H9 (cell line): ENCODE measurements at regions not wholly inside any gene's neighbourhood (a gene's known extent, or its start where the extent isn't known, plus 50 kb on each side); places are given as distances from the start of the nearest gene placed in this dataset.

Experiments
- DNase-seq: peaks from one replicate; pipeline ENCODE4 v3.0.0-alpha.2; 2017
- H2AFZ ChIP-seq: one replicate; pipeline ENCODE4 v1.6.1; 2013; ENCODE audit warnings: mild to moderate bottlenecking, low read length, control low read depth, moderate library complexity
- H2AK5ac ChIP-seq: 2 replicates; pipeline ENCODE4 v1.6.1; 2013; ENCODE audit warnings: low read length, control low read depth, mixed read lengths; ENCODE audit not compliant: insufficient read length
- H2BK120ac ChIP-seq: one replicate; pipeline ENCODE4 v1.6.1; 2013; ENCODE audit warnings: low read depth, mild to moderate bottlenecking, low read length, control low read depth, inconsistent platforms; ENCODE audit not compliant: poor library complexity, severe bottlenecking
- H2BK12ac ChIP-seq: 2 replicates; pipeline ENCODE4 v1.6.1; 2013; ENCODE audit warnings: low read length, control low read depth, mixed read lengths, low read depth; ENCODE audit not compliant: insufficient read length
- H2BK15ac ChIP-seq: 2 replicates; pipeline ENCODE4 v1.6.1; 2013; ENCODE audit warnings: low read depth, low read length, control low read depth
- H2BK20ac ChIP-seq: one replicate; pipeline ENCODE4 v1.6.1; 2013; ENCODE audit warnings: low read depth, mild to moderate bottlenecking, low read length, control low read depth, inconsistent platforms; ENCODE audit not compliant: poor library complexity, severe bottlenecking
- H2BK5ac ChIP-seq: 2 replicates; pipeline ENCODE4 v1.6.1; 2013; ENCODE audit warnings: low read length, control low read depth, mixed read lengths; ENCODE audit not compliant: insufficient read length
- H3K14ac ChIP-seq: 2 replicates; pipeline ENCODE4 v1.6.1; 2013; ENCODE audit warnings: low read length, control low read depth; ENCODE audit not compliant: insufficient read depth
- H3K18ac ChIP-seq: 2 replicates; pipeline ENCODE4 v1.6.1; 2013; ENCODE audit warnings: low read depth, mild to moderate bottlenecking, mixed read lengths, low read length, control low read depth; ENCODE audit not compliant: insufficient read length
- H3K23ac ChIP-seq: 2 replicates; pipeline ENCODE4 v1.6.1; 2013; ENCODE audit warnings: low read length, control low read depth, mixed read lengths, low read depth; ENCODE audit not compliant: insufficient read length
- H3K23me2 ChIP-seq: 2 replicates; pipeline ENCODE4 v1.6.1; 2013; ENCODE audit warnings: low read depth, mild to moderate bottlenecking, mixed read lengths, low read length, control low read depth; ENCODE audit not compliant: insufficient read length, poor library complexity, severe bottlenecking
- H3K27ac ChIP-seq: 2 replicates; pipeline ENCODE4 v1.5.1; 2013; ENCODE audit warnings: low read length, control low read depth, mixed read lengths, low read depth; ENCODE audit not compliant: insufficient read length
- H3K27me3 ChIP-seq: 2 replicates; pipeline ENCODE4 v1.6.1; 2013; ENCODE audit warnings: low read length, control low read depth, inconsistent platforms; ENCODE audit not compliant: insufficient read depth
- H3K4ac ChIP-seq: 2 replicates; pipeline ENCODE4 v1.6.1; 2013; ENCODE audit warnings: low read depth, mild to moderate bottlenecking, control low read depth, inconsistent platforms, low read length, moderate library complexity
- H3K4me1 ChIP-seq: 2 replicates; pipeline ENCODE4 v1.6.1; 2013; ENCODE audit warnings: low read length, control low read depth, inconsistent platforms; ENCODE audit not compliant: insufficient read depth
- H3K4me2 ChIP-seq: 2 replicates; pipeline ENCODE4 v1.6.1; 2013; ENCODE audit warnings: low read length, control low read depth, mixed read lengths; ENCODE audit not compliant: insufficient read length, insufficient read depth
- H3K56ac ChIP-seq: 2 replicates; pipeline ENCODE4 v1.6.1; 2013; ENCODE audit warnings: low read depth, mild to moderate bottlenecking, mixed read lengths, low read length, control low read depth; ENCODE audit not compliant: insufficient read length
- H3K79me1 ChIP-seq: 2 replicates; pipeline ENCODE4 v1.6.1; 2013; ENCODE audit warnings: low read depth, mild to moderate bottlenecking, moderate library complexity, low read length, control low read depth, inconsistent platforms; ENCODE audit not compliant: insufficient read depth, poor library complexity, severe bottlenecking
- H3K79me2 ChIP-seq: 2 replicates; pipeline ENCODE4 v1.6.1; 2013; ENCODE audit warnings: low read length, control low read depth, inconsistent platforms; ENCODE audit not compliant: insufficient read depth
- H3K9ac ChIP-seq: 2 replicates; pipeline ENCODE4 v1.6.1; 2013; ENCODE audit warnings: low read length, control low read depth, mixed read lengths; ENCODE audit not compliant: insufficient read length; ENCODE audit errors: extremely low read depth
- H3K9me3 ChIP-seq: one replicate; pipeline ENCODE4 v1.6.1; 2013; ENCODE audit warnings: low read depth, low read length, inconsistent platforms; ENCODE audit not compliant: control insufficient read depth
- H3T11ph ChIP-seq: one replicate; pipeline ENCODE4 v1.6.1; 2013; ENCODE audit warnings: mild to moderate bottlenecking, low read length, control low read depth, inconsistent platforms
- H4K20me1 ChIP-seq: one replicate; pipeline ENCODE4 v1.6.1; 2013; ENCODE audit not compliant: control insufficient read depth, insufficient read length, insufficient read depth
- H4K5ac ChIP-seq: 2 replicates; pipeline ENCODE4 v1.6.1; 2013; ENCODE audit warnings: low read depth, mild to moderate bottlenecking, mixed read lengths, low read length, control low read depth; ENCODE audit not compliant: insufficient read length
- H4K8ac ChIP-seq: replicated peaks from 2 replicates; pipeline ENCODE4 v1.6.1; 2013; ENCODE audit warnings: low read length, control low read depth, mixed read lengths, low read depth; ENCODE audit not compliant: insufficient read length
- H4K91ac ChIP-seq: 2 replicates; pipeline ENCODE4 v1.6.1; 2013; ENCODE audit warnings: low read depth, mild to moderate bottlenecking, moderate library complexity, mixed read lengths, low read length, control low read depth; ENCODE audit not compliant: insufficient read length
- H3K27ac Mint-ChIP-seq, 3 experiments: 2 replicates in 2 of 3; 3 replicates in 1 of 3; pipeline ENCODE4 v1.8.0; 2020 to 2021; ENCODE audit warnings: mixed read lengths in 3 of 3, mild to moderate bottlenecking in 1 of 3, moderate library complexity in 1 of 3
- H3K27me3 Mint-ChIP-seq: 2 replicates; pipeline ENCODE4 v1.8.0; 2021; ENCODE audit warnings: low read depth, mild to moderate bottlenecking, moderate library complexity, mixed read lengths
- H3K36me3 Mint-ChIP-seq, 3 experiments: 2 replicates in 2 of 3; 3 replicates in 1 of 3; pipeline ENCODE4 v1.8.0; 2020 to 2021; ENCODE audit warnings: low read depth in 3 of 3, mixed read lengths in 3 of 3; ENCODE audit not compliant: insufficient read depth in 1 of 3
- H3K4me1 Mint-ChIP-seq, 2 experiments: 2 replicates each; pipeline ENCODE4 v1.8.0; 2020; ENCODE audit warnings: mixed read lengths in 2 of 2
- H3K4me3 Mint-ChIP-seq, 2 experiments: 2 replicates in 1 of 2; 3 replicates in 1 of 2; pipeline ENCODE4 v1.8.0; 2020 to 2021; ENCODE audit warnings: mild to moderate bottlenecking in 2 of 2, mixed read lengths in 2 of 2, moderate library complexity in 1 of 2
- H3K9me3 Mint-ChIP-seq, 2 experiments: 2 replicates in 1 of 2; 3 replicates in 1 of 2; pipeline ENCODE4 v1.8.0; 2020; ENCODE audit warnings: mild to moderate bottlenecking in 2 of 2, mixed read lengths in 2 of 2, moderate library complexity in 1 of 2
- CTCF ChIP-seq: fragments of 200-600 bp; sonication (generic); conservative IDR thresholded peaks from 3 replicates; pipeline ENCODE4 v1.8.0; 2021; ENCODE audit warnings: antibody characterized with exemption, mild to moderate bottlenecking
- WGBS: extraction: QIAGEN DNeasy Blood & Tissue Kit; methylation state at CpG from one replicate; pipeline ENCODE4 v1.1.7; 2013; ENCODE audit warnings: missing lambda C conversion rate, low lambda C conversion rate, mixed read lengths; ENCODE audit not compliant: insufficient read length; ENCODE audit errors: extremely low coverage; 5-methylcytosine and 5-hydroxymethylcytosine counted together

DNA sequence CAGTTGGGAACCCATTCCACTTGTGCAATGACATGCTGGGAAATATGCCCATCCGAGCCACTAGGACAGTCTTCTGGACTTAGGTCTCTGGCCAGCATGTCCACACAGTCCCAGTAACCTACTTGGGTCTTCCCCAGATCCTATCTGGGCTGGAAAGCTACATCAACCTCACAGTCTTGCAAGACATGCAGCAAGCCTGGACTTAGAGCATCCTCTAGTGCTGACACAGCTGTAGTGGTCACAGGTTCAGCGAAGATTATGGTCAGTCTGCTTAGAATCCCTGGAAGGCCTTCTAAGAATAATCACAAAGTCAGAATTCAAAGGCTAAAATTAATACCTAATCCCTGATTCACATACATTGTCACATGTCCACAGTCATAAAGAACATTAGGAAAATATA, 842.7 kb downstream of the STPG2 start:
- Mint-ChIP-seq H3K4me1 (no peaks in the 10 kb centered on the region), H3K27me3 (no peaks in the 10 kb centered on the region), H3K27ac (no peak overlapping the region), H3K36me3 (peaks cover 0 to 7% (median 0%) of the 10 kb centered on the region in 3 experiments; a peak in 4 of 7 replicates), H3K4me3 (no peak overlapping the region), H3K9me3 (peaks cover 9 to 11% of the 10 kb centered on the region in 2 experiments; a peak in 4 of 5 replicates)
- no peak overlapping the region for H3K4ac ChIP-seq
- DNase-seq, result no peak
- no peak overlapping the region for H2BK5ac ChIP-seq
- no peaks in the 10 kb centered on the region for H3K9me3 ChIP-seq
- H2AK5ac ChIP-seq, result no peak overlapping the region
- H2AFZ ChIP-seq, result no peak overlapping the region
- no peak overlapping the region for H3K27ac ChIP-seq
- H3K56ac ChIP-seq, result no peak overlapping the region
- no peaks in the 10 kb centered on the region for H3K27me3 ChIP-seq
- no peak overlapping the region for H3K9ac ChIP-seq
- no peak overlapping the region for H3K4me2 ChIP-seq
- no peak overlapping the region for H3K18ac ChIP-seq
- no peaks in the 10 kb centered on the region for H3K79me1 ChIP-seq
- H3K23me2 ChIP-seq, result no peaks in the 10 kb centered on the region
- no peak overlapping the region for H2BK15ac ChIP-seq
- no CpG with 5 or more reads among the region's 2 CpGs for WGBS
- H4K20me1 ChIP-seq, result no peaks in the 10 kb centered on the region
- no peak overlapping the region for H2BK20ac ChIP-seq
- peak; percentile 49; the same call in 2 of the 3 replicates for TF ChIP-seq CTCF
- no peak overlapping the region for H3T11ph ChIP-seq
- H4K8ac ChIP-seq, result no peak overlapping the region
- no peak overlapping the region for H3K23ac ChIP-seq
- H4K91ac ChIP-seq, result no peak overlapping the region
- H2BK12ac ChIP-seq, result no peak overlapping the region
- H2BK120ac ChIP-seq, result no peak overlapping the region
- H4K5ac ChIP-seq, result no peak overlapping the region
- no peaks in the 10 kb centered on the region for H3K79me2 ChIP-seq
- no peaks in the 10 kb centered on the region for H3K4me1 ChIP-seq
- H3K14ac ChIP-seq, result no peak overlapping the region
